Islet precursor cell (in vitro differentiated cells): ENCODE measurements at regions not wholly inside any gene's neighbourhood (a gene's known extent, or its start where the extent isn't known, plus 50 kb on each side); places are given as distances from the start of the nearest gene placed in this dataset.
"Not testable (repeated sequence)": the region's sequence is repeated elsewhere in the genome, so short reads cannot be mapped to it uniquely, and the experiment has no call there.

ENCODE experiments used
- DNase-seq: peaks from one replicate; pipeline ENCODE4 v3.0.0-alpha.2; 2018

DNA sequence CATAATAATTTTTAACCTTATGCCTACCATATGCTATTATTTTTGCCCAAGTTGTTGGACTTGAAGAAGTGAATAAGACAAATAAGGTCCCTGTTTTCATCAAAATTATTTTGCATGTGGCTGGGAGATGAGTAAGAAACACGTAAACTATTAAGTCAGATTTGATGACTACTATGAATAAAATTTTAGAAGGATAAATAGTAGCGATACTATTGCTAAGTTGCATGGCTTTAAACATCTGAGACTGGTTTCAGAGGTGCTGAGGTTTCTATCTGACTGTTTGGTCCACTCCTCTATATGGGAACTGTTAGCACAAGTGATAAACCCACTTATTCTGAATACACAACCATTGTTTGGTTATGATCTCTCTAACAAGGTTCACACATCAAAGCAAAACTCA lies 674.3 kb upstream of the MDGA2 start:
- no peak for DNase-seq

DNA sequence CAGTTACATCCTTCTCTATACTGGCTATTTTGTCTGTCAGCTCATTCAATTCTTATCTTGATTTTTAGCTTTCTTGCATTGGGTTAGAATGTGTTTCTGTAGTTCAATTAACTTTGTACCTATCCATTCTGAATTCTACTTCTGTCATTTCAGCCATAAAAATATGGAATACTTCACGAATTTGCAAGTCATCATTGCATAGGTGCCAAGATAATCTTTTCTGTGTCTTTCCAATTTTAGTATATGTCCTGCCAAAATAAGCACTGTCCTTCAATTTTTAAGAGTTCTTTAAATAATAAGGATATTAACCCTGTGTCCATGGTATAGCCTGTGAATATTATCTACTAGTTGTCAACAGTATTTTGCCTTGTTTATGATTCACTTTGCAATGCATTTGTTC lies 665.7 kb upstream of the MDGA2 start:
- no peak for DNase-seq

DNA sequence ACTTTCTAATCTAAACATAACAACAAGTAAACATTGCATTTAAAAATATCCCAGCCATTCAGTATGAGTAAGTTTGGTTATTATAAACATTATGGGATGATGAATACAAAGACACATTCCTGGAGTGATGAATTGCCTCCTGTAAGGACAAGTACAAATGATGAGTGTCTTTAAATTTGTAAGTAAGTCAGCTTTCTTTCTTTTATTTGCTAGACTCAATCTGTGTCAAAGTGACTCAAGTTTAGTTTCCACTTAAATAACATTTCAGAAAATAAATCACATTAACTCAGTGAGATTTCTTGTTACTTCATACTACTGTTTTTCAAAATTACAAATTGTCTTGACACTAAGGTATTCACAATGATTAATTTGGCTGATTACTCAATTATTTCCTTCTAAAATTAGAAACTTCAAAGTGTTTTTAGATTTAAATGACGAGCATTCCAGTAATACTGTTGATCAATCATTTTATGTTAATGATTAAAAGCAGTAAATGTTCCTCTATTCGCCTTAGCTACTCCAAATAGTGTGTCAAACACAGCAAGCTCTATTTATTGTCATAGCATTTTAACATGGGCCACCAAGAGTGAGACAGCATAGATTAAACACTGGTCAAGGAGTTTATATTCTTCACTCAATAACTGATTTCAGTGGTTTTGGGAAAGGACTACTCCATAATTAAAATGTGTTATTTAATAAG lies 658.0 kb upstream of the MDGA2 start:
- DNase-seq, result no peak

DNA sequence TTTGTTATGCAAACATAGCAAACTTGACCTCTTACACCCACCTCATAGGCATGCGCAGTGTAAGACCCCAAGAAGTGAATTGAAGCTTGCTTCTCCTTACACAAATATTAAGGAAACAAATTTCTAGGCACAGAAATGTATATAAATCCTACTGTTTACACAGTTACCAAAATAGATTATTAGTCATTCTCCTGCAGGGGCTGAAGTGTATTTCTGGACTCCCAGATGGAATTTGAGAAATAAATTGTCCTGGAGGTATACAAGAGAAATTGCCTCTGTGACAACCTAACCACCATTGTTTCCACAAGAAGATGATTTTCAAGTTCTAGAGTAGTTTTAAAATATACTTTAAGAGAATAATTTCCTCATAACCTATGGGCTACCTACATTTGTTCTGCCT lies 656.0 kb upstream of the MDGA2 start:
- DNase-seq, result no peak

DNA sequence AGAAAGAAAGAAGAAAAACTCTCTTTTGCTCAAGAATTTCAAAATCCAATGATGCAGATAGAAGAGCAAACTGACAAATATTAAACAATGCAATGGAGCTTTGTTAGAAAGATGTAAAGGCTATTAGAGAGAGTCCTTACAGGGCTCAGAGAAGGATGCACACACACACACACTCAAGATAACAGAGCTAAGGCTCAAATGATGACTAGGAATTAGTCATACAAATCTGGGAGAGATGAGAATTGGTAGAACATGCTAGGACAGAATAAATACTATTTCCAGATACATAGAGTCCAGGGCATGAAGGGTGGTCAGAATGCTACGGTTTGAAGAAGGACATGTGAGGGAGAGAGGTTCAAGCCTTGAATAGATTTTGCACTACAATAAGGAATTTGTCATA lies 650.1 kb upstream of the MDGA2 start:
- DNase-seq, result no peak

DNA sequence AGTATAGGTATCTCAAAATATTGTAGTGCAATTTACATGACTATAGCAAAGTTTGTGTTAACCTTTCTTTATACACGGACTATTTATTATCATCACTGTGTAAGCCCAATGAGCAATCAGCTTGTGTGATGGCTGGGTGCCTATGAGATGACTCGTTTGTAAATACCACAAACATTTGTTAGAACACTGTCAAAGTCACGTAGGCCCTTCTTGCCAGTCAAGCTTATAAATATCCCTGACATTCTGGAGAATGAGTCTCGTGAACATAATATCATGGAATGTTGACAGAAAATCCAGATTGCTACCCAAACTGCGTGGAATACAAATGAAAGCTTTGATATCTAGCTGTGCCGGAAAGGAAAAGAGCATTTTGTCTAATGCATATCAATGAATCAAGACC lies 648.3 kb upstream of the MDGA2 start:
- DNase-seq, result peak; percentile 49

DNA sequence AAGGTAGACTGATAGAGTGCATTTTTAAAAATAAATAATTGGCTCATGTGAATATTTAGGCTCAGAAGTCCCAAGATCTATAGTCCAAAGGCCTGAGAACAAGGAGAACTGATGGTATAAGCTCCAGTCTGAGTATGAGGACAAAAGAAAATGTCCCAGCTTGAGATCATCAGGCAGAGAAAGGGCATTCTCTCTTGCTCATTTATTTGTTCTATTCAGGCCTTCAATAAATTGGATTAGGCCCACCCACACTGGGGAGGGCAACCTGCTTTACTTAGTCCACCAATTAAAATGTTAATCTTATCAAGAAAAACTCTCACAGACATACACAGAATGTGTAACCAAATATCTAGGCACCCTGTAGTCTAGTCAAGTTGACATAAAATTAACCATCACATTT lies 644.4 kb upstream of the MDGA2 start:
- DNase-seq, result no peak

DNA sequence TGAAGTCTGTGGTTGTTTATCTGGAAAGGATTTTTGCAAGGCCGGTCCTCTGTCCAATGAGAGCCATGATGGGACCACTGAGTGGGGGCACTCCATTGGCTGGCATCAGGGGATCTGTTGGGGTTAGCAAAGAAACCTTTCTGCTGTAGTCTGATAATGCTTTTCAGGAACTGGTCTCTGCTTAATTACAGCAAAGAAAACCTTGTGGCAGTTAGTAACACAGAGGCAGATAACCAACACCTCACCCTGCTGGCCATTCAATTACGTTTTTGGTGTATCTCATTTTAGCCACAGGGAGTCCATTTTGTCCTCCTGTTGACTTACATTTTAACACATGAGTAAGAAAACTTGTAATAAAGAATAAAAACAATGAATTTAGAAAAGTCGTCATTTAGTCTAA lies 629.3 kb upstream of the MDGA2 start:
- no peak for DNase-seq

DNA sequence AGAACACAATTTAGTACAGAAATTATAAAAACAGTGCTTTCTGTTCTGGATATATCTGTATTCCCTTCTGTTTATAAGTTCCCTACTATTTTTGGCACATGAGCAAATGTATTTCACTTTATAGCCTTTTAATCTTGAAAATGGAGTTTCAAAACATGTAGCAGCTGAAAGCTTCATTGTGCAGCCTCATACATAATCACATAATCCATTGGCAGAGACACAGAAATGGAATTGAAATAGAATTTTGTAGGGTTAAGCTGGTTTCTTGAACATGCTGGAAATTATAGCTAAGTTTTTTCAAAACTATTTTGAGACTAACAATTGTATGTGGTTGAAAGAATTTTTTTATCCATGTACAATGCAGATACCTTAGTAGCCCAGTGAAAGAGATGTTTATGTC lies 614.3 kb upstream of the MDGA2 start:
- no peak for DNase-seq

DNA sequence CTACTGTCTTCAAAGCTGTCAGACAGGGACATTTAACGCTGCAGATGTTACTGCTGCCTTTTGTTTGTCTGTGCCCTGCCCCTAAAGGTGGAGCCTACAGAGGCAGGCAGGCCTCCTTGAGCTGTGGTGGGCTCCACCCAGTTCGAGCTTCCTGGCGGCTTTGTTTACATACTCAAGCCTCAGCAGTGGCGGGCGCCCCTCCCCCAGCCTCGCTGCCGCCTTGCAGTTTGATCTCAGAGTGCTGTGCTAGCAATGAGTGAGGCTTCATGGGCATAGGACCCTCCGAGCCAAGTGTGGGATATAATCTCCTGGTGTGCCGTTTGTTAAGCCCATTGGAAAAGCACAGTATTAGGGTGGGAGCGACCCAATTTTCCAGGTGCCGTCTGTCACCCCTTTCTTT lies 609.8 kb upstream of the MDGA2 start:
- not testable (repeated sequence) for DNase-seq

DNA sequence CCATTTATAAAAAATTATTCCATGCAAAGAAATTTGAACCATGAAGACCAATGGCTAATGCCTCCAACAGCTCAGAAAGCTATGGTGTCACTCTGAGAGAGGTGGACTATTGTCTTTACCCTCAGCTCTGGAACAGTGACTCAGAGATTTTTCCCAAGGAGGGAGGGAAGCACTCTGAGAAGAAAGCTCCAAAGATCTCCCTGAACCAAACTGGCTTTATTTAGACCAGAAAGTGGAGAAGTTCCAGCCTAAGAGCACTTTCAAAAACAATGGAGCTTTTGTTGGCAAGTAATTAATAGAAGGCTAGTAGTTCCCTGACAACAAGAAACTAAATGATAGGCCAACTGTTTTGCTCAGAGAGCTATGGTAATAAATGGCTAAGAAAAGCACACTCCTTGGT lies 599.9 kb upstream of the MDGA2 start:
- peak; percentile 61 for DNase-seq

DNA sequence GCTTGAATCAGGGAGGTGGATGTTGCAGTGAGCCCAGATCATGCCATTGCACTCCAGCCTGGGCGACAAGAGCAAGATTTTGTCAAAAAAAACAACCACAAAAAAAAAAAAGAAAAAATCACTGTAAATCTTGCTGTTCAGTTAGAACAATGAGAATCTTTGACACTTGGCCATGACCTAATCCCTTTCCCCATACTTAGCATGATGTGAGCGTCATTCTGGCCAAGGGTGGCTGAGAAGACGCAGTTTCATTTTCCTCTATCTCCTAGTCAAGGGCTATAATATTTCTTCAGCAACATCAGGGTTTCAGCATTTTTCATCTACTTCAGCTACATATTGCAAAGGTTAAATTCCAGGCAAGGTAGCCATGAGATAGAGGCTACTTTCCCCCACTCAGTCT lies 599.4 kb upstream of the MDGA2 start:
- DNase-seq, result no peak

DNA sequence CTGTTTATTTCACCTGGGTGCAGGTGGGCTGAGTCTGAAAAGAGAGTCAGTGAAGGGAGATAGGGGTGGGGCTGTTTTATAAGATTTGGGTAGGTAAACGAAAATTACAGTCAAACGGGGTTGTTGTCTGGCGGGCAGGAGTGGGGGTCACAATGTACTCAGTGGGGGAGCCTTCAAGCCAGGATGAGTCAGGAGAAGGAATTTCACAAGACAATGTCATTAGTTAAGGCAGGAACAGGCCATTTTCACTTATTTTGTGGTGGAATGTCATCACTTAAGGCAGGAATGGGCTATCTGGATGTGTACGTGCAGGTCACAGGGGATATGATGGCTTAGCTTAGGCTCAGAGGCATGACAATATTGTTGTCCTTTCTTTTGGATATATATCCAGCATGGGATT lies 592.5 kb upstream of the MDGA2 start:
- DNase-seq, result peak; percentile 55

DNA sequence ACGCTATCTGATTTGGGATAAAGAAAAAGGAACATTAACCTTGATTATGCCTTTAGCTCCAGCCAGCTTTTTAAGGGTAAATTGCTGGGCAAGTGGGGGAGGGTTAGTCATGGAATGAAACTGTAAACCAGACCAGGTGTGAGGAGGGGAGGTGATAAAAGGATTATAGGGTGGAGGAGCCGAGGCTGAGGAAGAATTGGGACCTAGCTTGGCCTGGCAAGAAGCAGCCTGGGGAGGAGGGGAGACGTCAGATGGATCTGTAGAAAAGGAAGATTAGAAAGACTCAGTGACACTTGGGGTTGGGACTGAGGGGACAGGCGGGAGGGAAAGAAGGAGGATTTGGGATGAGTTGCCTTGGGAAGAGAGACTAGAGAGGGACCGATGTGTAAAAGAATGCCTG lies 590.8 kb upstream of the MDGA2 start:
- not testable (repeated sequence) for DNase-seq

DNA sequence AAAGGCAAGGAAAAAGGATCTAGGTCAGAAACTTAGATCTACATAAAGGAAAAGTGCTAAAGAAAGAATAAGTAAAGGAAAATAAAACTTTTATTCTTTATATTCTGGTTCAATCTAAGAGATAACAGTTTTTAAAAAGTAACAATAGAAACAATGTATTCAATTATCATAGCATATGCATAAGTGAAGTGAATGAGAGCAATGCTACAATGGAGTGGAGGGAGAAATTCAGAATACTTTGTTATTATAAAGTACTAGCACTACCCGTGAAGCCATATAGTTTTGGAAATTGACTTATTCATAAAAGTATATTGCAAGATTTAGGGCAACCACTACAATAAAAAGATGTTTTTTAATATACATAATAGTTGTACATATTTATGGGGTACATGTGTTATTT lies 586.0 kb upstream of the MDGA2 start:
- no peak for DNase-seq

DNA sequence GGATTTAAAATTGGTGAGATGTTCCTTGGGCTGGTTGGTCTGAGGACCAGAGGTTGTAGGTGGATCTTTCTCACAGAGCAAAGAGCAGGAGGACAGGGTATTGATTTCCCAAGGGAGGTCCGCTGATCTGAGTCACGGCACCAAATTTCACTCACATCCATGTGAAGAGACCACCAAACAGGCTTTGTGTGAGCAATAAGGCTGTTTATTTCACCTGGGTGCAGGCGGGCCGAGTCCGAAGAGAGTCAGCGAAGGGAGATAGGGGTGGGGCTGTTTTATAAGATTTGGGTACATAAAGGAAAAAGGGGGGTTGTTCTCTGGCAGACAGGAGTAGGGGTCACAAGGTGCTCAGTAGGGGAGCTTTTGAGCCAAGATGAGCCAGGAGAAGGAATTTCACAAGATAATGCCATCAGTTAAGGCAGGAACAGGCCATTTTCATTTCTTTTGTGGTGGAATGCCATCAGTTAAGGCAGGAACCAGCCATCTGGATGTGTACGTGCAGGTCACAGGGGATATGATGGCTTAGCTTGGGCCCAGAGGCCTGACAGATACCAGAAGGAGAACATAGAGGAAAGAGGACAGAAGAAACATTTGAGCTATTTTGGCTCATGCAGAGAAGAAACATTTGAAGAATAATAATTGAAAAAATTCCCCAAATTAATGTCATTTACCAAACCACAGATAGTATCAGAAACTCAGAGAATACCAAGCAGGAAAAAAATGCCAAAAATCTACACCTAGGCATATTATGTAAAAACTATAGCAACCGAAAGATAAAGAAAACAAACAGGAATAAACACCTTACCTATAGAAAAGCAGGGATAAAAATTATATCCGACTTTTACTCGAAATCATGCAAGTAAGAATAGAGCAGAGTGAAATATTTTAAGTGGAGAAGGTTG lies 585.2 kb upstream of the MDGA2 start:
- DNase-seq, result not testable (repeated sequence)

DNA sequence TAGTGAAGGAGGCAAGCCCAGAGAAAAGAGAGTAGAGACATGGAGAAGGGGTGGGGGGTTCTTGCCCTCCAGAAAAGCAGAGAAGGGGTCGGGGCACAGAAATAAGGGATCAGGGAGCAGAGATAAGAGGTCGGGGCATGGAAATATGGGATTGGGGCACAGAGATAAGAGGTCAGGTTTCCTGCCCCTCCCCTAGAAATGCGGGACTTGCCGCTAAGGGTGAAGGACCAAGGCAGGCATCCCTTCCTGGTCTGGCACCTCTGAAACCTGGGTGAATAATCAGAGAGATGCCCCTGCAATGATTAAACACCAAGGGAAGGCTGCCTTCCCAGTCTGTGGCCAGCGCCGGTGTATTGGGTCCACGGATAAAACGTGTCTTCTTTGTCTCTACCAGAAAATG lies 584.5 kb upstream of the MDGA2 start:
- DNase-seq, result not testable (repeated sequence)

DNA sequence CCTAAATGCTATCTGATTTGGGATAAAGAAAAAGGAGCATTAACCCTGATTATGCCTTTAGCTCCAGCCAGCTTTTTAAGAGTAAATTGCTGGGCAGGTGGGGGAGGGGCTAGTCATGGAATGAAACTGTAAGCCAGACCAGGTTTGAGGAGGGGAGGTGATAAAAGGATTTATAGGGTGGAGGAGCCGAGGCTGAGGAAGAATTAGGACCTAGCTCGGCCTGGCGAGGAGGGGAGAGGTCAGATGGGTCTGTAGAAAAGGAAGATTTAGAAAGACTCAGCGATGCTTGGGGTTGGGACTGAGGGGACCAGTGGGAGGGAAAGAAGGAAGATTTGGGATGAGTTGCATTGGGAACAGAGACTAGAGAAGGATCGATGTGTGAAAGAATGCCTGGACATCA lies 583.8 kb upstream of the MDGA2 start:
- not testable (repeated sequence) for DNase-seq

DNA sequence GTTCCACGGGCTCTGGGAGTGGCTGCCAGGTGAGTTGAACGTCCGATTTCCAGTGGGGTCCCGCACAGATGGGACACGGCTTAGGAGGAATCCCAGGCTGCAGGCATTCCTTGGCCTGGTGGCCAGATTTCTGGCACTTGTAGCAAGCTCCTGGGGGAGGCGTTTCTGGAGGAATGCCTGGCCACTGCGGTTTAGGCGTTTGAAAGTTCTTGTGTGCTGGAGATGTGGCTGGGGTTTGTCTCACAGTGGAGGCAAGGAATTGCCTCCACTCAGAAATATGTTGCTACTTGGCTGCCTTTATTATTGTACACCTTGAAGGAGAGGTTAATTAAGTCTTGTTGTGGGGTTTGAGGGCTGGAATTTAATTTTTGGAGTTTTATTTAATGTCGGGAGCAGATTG lies 583.3 kb upstream of the MDGA2 start:
- peak; percentile 67 for DNase-seq

DNA sequence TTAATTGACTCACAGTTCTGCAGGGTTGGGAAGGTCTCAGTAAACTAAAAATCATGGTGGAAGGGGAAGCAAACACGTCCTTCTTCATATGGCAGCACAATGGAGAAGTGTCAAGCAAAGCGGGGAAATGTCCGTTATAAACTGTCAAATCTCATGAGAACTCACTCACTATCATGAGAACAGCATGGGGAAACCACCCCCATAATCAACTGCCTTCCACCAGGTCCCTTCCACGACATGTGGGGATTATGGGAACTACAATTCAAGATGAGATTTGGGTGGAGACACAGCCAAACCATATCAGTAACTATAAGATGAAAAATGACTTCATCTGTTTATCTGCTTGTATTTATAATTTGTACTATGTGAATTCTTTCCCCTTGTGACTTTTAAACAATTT lies 577.6 kb upstream of the MDGA2 start:
- DNase-seq, result no peak

DNA sequence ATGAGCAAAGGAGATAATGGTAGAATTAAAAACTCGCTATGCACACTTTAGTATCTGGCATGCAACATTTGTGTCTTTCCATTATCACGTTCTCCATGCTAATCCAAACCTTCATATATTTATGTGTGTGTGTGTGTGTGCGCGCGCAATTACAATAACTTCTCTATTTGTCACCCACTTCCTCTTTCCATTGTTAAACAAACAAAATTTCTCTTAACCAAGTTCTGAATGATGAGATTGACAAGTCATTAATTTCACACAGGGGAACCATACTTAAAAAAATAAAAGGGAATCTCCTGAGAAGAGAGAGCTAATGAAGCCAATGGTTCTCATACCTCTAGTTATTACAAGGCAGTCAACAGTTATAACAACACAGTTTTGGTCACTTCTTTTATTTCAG lies 575.9 kb upstream of the MDGA2 start:
- no peak for DNase-seq

DNA sequence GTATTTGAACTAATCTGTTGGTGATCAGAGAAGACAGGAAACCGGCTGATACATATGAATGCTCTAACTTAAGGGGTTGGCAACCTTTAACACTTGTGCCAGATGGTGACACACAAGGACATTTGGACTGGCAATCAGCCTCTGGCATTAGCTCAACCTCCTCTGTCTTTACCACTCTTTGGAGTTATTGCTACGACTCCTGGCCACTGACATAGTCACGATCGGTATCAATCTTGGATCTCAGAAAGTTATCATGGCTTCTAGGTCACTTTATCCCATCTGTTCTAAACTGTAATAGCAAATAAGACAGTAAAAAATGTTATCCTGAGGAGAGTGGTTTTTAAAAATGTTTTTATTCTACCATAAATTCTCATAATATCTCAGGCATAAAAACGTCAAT lies 575.2 kb upstream of the MDGA2 start:
- no peak for DNase-seq

DNA sequence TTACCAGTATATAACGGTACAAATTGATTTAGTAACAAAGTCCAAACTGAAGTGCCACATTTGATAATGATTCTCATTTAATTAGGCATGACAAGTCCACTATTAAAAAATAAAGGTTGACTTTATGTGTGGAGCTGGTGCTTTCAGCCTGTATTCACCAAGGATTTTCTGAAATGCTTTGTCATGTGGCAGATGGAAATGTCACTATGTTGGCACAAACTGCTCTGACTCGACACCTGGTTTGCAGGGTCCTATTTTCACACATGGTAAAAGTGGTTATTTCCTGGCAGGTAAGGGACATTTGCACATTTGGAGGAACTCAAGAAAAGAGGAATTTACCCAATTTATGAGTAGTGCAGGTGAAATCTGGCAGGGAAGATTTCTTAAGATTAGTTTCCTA lies 572.6 kb upstream of the MDGA2 start:
- DNase-seq, result no peak

DNA sequence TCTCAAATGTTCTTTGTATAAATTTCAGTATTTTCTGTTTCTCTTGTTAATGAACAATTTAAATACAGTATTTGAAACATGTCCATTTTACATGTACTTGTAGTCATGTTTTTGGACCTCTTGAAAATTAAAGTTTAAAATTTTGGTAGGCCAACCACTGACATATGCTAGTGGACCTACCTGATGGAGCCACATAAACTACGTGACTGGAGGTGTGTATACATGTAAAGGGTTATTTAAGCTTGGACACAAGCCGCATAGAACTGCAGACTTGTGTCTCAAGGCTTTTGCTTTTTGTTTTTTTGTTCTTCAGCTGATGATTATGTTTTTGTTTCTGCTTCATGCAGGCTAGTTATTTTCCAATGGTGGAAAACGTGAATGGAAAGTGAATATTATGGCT lies 568.5 kb upstream of the MDGA2 start:
- no peak for DNase-seq

DNA sequence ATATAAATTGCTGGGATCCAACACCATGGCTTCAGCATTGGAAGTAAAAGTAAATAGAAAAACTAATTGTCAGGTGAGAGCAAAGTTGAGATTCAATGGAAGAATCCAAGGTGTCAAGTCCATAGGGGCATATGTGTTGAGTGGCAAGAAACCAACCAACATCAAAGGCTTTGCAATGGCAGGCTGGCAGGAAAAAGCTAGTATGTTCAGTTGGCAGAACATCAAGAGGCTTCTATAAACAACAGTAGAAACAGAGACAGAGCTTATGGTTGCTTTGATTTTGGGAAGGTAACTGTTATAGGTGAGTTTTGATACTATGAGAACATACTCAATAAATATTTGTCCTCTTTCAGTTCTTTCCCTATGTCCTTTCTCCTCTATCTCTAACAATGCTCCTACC lies 553.7 kb upstream of the MDGA2 start:
- no peak for DNase-seq
